ENCODE measurements at regions not wholly inside any gene's neighbourhood (a gene's known extent, or its start where the extent isn't known, plus 50 kb on each side); places are given as distances from the start of the nearest gene placed in this dataset.
A peak's percentile ranks its signal among the peaks of the same experiment; 100 is the strongest.
"Not testable (repeated sequence)": the region's sequence is repeated elsewhere in the genome, so short reads cannot be mapped to it uniquely, and the experiment has no call there.

DNA sequence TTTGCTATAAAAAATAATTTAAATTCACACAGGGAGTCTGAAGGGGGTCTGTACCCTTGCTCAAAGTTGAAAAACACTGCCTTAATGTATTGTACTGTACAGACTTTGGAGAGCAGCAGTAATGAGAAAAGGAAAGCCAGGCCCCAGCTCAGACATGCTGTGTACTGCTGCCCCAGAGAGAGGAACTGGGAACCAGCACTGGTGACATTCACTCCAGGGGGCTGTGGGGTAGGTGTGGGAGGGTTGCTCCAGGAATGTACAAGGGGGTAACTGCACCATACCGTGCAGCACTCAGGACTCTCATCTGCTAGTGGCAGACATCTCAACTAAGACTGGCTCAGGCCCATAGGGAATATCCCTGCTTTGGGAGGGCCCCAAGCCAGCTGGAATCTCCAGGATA is 146.0 kb upstream of the RMP24 start:
- FAIRE-seq (no peak), DNase-seq (ENCODE audit: low spot score) (no peak)

DNA sequence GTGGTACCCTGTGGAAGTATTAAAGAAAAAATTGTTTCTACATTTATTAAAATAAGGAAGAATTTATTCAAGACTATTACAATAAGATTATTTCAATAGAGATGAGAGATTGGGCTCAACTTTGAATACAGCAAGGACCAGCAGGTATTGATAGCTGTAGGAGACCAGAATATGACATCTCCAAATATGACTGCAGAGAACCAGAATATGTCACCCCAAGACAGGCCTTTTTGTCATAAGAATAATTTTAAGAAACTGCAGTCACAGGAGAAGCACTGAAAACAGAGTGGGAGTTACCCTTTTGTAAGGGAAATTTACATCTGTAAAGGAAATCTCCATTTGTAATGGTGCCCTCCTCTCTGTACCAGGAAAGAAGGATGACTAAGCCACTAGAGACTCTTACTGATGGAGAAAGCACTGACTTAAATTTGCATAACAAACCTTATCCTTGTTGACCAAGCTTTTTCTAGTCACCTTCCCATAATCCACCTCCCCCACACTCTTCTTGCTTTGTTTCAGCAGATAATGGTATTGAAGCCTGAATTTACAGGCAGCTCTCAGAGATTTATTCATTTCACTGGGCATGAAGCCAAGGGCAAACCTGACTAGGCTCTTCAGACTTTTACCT is 145.1 kb upstream of the RMP24 start:
- FAIRE-seq (no peak), DNase-seq (ENCODE audit: low spot score) (no peak)

DNA sequence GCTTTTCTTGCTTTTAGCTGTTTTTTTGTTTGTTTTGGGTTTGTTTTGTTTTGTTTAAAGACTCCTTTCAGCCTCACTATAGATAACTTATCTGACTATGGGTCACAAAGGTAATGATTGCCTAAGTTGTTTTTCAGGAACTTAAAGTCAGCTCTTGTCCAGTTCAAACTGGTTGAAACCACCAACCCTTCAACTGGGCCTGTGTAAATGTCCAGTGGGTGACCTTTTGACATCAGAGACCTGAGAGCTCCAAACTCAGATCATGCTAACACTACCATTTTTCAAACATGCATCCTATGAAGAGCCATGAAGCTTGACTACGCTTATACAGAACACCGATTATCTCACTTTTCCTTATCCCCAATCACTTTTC is 144.6 kb upstream of the RMP24 start:
- no peak for FAIRE-seq
- DNase-seq (ENCODE audit: low spot score) = no peak

DNA sequence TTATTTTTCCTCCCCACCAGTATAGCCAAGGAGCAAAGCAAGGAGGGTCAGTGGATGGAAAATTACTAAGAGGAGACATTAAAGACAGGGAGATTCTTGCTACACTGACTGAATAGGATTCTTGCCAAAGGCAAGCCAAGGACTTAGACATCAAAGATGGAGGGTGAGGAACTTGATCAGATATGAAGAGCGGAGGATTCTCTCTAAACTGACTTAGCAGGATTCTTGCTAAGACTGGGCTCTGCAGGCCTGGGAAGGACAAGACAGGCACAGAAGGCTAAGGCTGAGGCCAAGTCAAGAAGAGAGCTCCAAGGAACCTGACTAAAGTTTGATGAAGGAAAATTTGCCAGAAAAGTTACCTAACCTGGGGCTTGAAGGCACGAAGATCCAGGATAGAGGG is 143.9 kb upstream of the RMP24 start:
- FAIRE-seq (no peak), DNase-seq (ENCODE audit: low spot score) (no peak)

DNA sequence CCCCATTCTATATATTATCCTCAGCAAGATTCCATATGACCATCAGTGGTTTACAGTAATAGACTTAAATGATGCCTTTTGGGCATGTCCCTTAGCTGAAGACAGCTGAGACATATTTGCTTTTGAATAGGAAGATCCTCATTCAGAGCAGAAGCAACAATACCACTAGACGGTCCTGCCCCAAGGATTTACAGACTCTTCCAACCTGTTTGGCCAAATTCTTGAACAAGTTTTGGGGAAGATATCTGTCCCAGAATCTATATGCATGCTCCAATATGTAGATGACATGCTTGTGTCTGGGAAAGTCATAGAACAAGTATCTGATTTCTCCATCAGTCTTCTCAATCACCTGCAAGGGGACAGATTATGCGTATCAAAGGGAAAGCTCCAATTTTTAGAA is 137.1 kb upstream of the RMP24 start:
- DNase-seq (ENCODE audit: low spot score) (no peak), FAIRE-seq (no peak)

DNA sequence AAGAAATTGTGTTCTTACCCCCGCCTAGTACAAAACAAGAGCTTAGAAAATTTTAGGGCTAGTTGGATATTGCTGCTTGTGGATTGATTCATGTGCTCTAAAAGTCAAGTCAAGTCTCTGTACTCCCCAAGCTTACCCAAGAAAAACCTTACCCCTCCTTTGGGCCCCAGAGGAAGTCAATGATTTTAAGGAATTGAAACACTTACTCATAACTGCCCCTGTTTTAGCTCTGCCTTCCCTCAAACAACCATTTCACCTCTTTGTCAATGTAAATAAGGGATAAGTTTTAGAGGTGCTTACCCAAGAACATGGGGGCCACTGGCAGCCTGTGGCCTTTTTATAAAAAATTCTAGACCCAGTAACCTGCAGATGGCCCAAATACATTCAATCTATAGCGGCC is 136.6 kb upstream of the RMP24 start:
- no peak for FAIRE-seq

DNA sequence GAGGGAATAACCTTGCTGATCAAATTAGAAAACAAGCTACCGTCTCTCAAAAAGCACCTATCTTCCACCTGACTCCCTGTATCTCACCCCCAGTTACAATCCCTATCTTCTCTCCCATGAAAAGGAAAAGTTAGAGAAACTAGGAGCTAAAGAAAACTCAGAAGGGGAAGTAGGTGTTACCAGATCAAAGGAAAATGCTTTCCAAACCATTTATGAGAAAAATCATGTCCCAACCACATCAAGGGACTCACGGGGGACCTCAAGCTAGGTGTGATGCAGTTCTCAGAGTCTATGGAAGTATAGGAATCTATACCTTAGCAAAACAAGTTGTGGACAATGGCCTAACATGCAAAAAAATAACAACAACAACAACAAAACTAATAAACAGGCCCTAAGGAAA is 135.5 kb upstream of the RMP24 start:
- FAIRE-seq (no peak), DNase-seq (ENCODE audit: low spot score) (no peak)

More for the DNA sequence above, 136.6 kb upstream of the RMP24 start:
- no peak for DNase-seq (ENCODE audit: low spot score)

DNA sequence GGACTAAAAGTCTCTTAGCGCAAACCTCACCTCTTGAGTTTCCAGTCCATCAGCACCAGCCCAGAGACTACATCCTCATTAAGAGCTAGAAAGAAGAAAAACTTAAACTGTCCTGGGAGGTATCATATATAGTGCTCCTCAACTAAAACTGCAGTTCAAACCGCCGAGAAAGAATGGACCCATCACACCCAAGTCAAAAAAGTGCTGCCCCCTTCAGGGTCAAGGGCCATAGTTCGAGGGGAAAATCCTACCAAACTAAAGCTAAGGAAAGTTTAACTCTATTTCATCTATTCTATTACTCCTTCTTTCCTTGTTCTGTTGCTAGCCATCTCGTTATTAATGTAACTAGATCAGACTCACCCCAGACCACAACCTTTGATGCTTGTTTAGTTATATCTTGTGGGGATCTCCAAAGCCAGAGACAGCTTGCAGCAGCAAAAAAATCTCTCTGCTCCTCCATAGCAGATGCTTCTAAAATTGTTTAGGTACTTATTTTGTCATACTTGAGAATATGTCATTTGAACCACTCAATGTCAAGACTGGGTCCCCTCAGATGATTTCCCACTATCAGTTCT is 134.5 kb upstream of the RMP24 start:
- DNase-seq (ENCODE audit: low spot score) = no peak
- no peak for FAIRE-seq

DNA sequence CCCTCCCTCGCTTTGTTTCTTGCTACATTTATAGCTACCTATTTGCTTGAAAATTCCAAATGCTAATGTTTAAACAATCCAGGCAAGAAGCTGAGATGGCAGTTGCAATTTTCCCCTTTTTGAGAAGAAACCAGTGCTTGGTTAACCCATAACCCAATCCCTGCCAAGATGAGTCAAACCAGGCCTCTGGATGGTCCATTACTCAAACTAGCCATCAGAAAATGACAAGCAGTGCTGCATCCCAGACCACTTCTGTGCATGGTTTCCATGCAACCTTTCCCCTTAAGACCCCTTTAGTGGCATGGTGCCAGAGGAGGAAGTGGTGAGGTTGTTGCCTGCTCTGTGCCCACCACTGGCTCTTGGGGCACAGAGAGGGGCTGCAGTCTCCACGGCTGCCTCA is 131.2 kb upstream of the RMP24 start:
- no peak for DNase-seq (ENCODE audit: low spot score)
- FAIRE-seq = no peak

DNA sequence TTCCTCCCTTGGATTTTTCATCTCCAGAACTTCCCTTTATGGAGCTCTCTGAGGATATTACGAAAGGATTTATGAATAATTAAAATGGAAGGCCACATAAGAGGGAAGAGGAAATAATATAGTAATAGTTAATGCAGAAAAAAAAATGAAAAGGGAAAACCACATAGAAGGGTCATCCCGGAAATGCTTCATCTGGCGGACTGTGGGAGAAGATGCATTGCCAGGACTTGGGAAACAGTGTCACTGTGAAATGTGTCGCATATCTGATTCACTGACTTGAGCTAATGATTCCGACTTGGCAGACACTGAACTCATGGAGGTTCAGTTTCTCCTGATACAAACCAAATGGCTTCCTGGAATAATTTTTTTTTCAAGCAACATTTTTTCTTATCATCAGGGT is 129.9 kb upstream of the RMP24 start:
- FAIRE-seq (no peak), DNase-seq (ENCODE audit: low spot score) (no peak)

DNA sequence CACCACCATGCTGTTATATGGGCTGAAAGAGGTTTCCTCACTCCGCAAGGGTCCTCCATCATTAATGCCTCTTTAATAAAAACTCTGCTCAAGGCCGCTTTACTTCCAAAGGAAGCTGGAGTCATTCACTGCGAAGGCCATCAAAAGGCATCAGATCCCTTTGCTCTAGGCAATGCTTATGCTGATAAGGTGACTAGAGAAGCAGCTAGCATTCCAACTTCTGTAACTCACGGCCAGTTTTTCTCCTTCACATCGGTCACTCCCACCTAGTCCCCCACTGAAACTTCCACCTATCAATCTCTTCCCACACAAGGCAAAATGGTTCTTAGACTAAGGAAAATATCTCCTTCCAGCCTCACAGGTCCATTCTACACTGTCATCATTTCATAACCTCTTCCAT is 124.2 kb upstream of the RMP24 start:
- FAIRE-seq; DNase-seq (ENCODE audit: low spot score): not testable (repeated sequence)

DNA sequence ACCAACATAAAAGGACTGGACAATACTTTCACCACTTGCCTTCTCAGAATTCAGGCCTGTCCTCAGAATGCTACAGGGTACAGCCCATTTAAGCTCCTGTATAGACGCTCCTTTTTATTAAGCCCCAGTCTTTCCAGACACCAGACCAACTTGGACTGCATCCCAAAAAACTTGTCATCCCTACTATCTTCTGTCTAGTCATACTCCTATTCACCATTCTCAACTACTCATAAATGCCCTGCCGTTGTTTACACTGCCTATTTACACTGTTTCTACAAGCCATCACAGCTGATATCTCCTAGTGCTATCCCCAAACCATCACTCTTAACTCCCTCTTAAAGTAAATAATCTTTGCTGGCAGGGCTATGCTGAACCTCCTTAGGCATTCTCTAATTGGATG is 123.2 kb upstream of the RMP24 start:
- not testable (repeated sequence) for DNase-seq (ENCODE audit: low spot score); FAIRE-seq

DNA sequence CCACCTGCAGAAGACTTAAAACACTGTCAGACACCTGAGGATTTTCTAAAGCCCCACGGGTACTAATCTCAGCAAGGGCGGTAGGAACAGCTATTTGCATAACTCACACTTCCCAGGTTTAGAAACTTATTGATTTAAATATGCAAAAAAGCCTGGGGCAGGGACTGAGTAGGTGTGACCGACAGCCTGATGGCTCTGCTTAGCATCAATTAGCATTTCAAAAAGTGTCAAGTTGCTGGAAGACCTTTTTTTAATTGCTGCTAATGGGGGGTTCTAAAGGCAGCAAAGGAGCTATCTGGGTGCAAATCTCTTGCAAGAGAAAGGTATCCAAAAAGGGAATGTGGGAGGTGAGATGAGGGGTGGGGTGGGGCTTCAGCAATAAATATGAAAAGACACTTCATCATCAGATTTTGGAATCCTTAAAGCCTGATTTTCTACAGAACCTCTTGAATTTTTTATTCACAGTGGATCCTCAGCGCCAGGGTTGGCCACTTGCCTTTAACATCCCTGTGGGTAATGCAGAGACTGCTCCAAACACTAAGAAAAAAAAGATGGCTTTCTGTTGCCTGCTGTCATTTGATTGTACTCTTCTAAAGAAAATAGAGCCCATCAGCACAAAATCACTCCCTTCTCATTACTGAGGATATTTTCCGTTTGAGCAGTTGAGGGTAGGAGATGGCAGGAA is 121.1 kb upstream of the RMP24 start:
- DNase-seq (ENCODE audit: low spot score) = no peak
- no peak for FAIRE-seq

DNA sequence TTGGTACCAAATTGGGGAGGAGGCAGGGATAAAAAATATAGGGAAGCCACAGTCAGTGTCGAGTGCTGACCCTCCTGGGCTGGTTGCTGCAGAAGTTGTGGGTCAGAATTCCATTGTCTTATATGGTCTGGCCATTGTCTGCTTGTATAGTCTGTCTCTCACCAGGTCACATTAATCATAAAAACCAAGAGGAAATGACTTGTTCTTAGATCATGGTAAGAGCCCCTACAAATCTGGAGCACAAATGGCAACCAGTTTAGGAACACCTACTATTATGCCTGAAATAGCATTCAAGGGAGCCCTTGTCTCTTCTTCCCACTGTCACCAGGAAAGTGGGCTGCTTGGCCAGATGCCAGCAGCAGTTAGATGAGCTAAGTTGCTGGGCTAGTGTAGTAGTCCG is 119.7 kb upstream of the RMP24 start:
- DNase-seq (ENCODE audit: low spot score) (no peak), FAIRE-seq (no peak)

DNA sequence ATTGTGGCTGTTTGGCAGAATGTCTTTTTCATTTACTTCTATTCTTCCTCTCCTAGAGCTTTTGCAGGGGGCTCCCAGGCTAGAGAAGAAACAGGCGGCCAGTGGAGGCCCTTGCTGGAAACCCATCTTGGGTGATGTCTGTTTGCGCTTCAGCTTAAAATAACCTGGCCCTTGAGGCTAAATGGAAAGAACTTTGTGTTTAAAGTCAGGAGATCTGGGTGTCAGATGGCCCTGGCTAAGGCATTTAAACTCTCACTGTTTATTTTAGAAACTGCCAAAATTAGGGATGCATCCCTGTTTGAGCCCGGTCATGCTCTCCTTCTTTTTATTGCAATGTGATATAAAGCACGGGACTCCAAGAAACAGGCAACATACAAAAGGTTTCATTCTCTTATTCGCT is 118.4 kb upstream of the RMP24 start:
- DNase-seq (ENCODE audit: low spot score) = no peak
- no peak for FAIRE-seq

DNA sequence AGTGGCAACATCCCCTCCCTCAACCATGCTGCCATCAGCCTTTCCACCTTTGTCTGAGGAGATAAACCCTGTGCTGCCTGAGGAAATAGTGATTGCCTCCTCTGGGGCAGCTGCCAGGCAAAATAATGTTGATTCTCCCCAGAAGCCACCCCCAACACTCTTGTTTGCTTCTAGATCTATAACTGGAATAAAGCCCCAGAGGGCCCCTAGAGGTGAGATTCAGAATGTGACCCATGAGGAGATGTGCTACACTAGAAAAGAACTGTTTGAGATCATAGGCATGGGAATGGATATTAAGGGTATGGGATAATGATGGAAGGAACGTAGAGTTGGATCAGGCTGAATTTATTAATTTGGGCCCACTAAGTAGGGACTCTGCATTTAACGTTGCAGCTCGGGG is 116.3 kb upstream of the RMP24 start:
- no peak for FAIRE-seq

DNA sequence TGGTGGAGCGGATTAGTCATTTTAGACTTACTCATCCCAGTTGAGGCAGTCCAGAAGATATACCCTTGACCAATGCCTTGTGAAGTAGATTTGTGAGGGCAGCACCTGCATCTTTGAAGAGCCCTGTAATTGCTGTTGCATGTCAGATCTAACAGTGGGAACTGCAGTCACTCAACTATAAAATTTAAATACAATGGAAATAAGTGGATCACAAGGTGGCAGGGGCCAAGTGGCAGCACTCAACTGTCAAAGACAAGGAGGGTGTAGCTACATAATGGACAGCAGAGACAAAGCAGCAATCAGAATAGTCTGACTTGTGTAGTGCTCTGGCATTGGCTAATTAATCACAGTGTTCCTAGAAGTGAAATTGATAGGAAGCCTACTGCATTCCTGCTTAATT is 115.8 kb upstream of the RMP24 start:
- FAIRE-seq; DNase-seq (ENCODE audit: low spot score): not testable (repeated sequence)

More for the DNA sequence above, 116.3 kb upstream of the RMP24 start:
- no peak for DNase-seq (ENCODE audit: low spot score)

DNA sequence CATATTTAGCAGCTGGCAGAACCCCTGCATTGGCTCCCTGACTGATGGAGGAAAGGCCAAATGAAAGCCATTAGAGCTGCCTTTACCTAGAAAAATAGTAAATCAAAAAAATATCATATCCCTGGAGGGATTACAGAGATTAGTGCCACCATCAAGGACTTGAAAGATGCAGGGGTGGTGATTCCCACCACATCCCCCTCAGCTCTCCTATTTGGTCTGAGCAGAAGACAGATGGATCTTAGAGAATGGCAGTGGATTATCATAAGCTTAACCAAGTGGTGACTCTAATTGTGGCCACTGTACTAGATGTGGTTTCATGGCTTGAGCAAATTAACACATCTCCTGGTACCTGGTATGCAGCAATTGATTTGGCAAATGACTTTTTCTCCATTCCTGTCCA is 114.9 kb upstream of the RMP24 start:
- not testable (repeated sequence) for FAIRE-seq; DNase-seq (ENCODE audit: low spot score)

DNA sequence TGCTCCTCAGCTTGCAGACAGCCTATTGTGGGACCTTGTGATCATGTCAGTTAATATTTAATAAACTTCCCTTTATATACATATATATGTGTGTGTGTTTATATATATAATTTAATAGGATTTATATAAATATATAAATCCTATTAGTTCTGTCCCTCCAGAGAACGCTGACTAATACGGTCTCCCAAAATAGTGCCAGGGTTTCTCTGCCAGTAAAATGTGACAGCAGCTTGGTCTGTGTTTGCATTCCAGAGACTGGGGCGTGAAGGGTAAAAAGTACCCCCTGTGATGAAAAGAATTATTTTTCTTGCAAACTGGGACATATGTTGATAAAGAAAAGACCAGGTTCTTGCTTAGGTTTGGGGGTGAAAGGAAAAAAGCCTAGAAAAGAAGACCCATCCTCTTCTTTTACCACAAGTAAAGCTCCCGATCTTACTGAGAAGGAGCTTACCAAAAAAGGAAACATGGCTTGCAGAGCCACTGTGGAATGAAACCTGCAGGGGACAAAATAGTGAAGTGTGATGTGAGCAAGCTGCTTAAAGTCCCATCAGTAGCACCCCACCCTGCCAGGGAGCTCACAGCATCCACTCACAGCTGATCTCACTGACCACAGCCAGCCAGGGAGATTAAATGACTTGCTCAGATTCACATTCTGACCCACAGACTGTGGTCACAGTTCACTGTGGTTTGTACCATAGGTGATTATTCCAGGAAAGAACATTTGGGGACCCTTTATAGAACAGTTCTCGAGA is 110.9 kb upstream of the RMP24 start:
- FAIRE-seq (no peak), DNase-seq (ENCODE audit: low spot score) (peak; percentile 12)

DNA sequence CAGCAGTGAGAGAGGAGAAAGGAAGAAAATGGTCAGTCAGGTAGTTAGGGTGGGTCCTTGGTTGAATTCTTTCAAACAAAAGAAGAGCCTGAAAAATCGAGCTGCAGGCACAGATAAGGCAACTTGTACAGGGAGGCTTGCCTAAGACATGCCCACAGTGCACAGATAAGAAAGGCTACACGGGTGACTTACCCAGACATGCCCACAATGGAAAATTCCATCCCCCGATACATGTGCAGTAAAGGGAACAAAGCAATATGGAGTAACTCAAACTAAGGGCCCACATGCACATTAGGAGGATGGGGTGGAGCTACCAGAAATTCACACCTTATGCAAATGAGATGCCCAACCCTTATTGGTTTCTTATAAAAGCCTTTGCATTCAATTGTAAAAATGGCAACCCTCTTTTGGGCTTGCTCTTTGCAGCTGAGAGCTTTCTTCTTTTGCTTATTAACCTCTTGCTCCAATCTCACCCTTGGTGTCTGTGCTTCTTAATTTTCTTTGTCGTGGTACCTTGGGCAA is 110.3 kb upstream of the RMP24 start:
- no peak for DNase-seq (ENCODE audit: low spot score)
- no peak for FAIRE-seq

DNA sequence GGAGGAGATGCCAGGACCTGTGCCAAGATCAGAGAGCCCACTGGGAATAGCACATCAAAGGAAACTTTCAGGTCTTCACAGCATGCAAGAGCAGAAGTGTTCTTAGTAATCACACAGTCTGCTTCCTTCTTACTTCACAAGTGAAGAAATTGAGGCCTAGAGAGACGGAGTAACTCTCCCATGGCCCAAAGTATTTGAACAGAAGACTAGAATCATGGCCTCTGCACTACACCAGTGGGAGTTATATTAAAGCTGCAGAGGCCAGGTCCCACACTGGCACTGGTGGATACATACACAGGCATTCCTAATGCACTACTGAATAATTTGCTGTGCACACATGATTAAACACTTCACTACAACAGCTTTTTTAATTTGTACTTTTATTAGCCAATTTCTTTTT is 107.6 kb upstream of the RMP24 start:
- DNase-seq (ENCODE audit: low spot score) = no peak
- no peak for FAIRE-seq

DNA sequence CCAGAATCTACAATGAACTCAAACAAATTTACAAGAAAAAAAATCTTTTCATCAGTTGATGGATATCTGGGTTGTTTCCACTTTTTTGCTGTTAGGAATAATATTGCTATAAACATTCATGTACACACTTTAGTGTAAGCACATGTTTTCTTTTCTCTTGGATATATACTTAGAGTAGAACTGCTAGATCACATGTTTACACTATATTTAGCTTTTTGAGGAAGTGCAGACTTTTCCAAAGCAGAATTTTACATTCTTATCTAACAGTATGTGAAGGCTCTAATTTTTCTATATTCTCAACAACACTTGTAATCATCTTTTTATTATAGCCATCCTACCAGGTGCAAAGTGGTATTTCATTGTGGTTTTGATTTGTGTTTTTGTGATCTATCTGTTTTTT is 103.6 kb upstream of the RMP24 start:
- no peak for FAIRE-seq
- no peak for DNase-seq (ENCODE audit: low spot score)
